NCI-H2029 treated with DMSO at 0.1 percent for 48 hours (cell line): ENCODE measurements at regions not wholly inside any gene's neighbourhood (a gene's known extent, or its start where the extent isn't known, plus 50 kb on each side); places are given as distances from the start of the nearest gene placed in this dataset.

Experiments used
- DNase-seq: peaks from one replicate; lab custom pipeline; 2025; lab: John Stamatoyannopoulos, UW

GRCh38 chr2:71891719-71892422, 255.8 kb downstream of the CYP26B1 start:
- no peak for DNase-seq

GRCh38 chr2:71891155-71891554, 256.5 kb downstream of the CYP26B1 start:
- DNase-seq, result no peak

- DNase-seq, result no peak
These were observed 257.6 kb downstream of the CYP26B1 start for GRCh38 chr2:71889759-71890684.

GRCh38 chr2:71888751-71889445, 258.8 kb downstream of the CYP26B1 start:
- DNase-seq, result no peak

- DNase-seq, result no peak
These were observed 260.5 kb downstream of the CYP26B1 start for GRCh38 chr2:71887196-71887595.

- no peak for DNase-seq
These were observed 261.4 kb downstream of the CYP26B1 start for GRCh38 chr2:71886241-71886640.

GRCh38 chr2:71884303-71885042, 263.2 kb downstream of the CYP26B1 start:
- no peak for DNase-seq

GRCh38 chr2:71882949-71883472, 264.7 kb downstream of the CYP26B1 start:
- DNase-seq, result no peak

GRCh38 chr2:71882236-71882946, 265.3 kb downstream of the CYP26B1 start:
- no peak for DNase-seq

- DNase-seq, result no peak
These were observed 266.6 kb downstream of the CYP26B1 start for GRCh38 chr2:71880846-71881610.

GRCh38 chr2:71880287-71880686, 267.4 kb downstream of the CYP26B1 start:
- no peak for DNase-seq

- no peak for DNase-seq
These were observed 268.0 kb downstream of the CYP26B1 start for GRCh38 chr2:71879509-71880184.

- DNase-seq, result no peak
These were observed 268.8 kb downstream of the CYP26B1 start for GRCh38 chr2:71878626-71879508.

- DNase-seq, result no peak
These were observed 270.0 kb downstream of the CYP26B1 start for GRCh38 chr2:71877636-71878035.

GRCh38 chr2:71876542-71877451, 270.9 kb downstream of the CYP26B1 start:
- DNase-seq, result no peak

- no peak for DNase-seq
These were observed 275.1 kb downstream of the CYP26B1 start for GRCh38 chr2:71872466-71873051.

- no peak for DNase-seq
These were observed 282.2 kb downstream of the CYP26B1 start for GRCh38 chr2:71865391-71865965.
